ENCODE measurements at regions not wholly inside any gene's neighbourhood (a gene's known extent, or its start where the extent isn't known, plus 50 kb on each side); places are given as distances from the start of the nearest gene placed in this dataset.

- TF ChIP-seq POLR2A (IDR thresholded peaks at IDR 0.05) (no peak), CTCF (IDR thresholded peaks at IDR 0.05) (no peak)
Measured at GRCh38 chr1:8263791-8264190, 54.1 kb upstream of the SLC45A1 start.

Measured in ovary (tissue), 3 donors.